ENCODE measurements at regions not wholly inside any gene's neighbourhood (a gene's known extent, or its start where the extent isn't known, plus 50 kb on each side); places are given as distances from the start of the nearest gene placed in this dataset.

- WGBS (ENCODE audit: extremely low coverage, insufficient read length, low lambda C conversion rate): no CpG with 5 or more reads among the region's 2 CpGs
- no peak overlapping the region for H2AFZ ChIP-seq (ENCODE audit: low read length)
- H3K36me3 Mint-ChIP-seq (ENCODE audit: insufficient read depth in 1 of 3, low read depth in 3 of 3): peaks cover 15 to 23% (median 19%) of the 10 kb centered on the region in 3 experiments
Observed at GRCh38 chrX:128805236-128805635, 718.1 kb downstream of the SMARCA1 start.

More at GRCh38 chrX:128805236-128805635, 718.1 kb downstream of the SMARCA1 start:
- H3K27ac Mint-ChIP-seq: no peak overlapping the region
- H3K27me3 Mint-ChIP-seq (ENCODE audit: low read depth): no peaks in the 10 kb centered on the region
- Histone ChIP-seq H3K27ac (ENCODE audit: insufficient read length, low read depth, low read length) (no peak overlapping the region), H4K5ac (ENCODE audit: insufficient read length, low read depth, low read length) (no peak overlapping the region), H4K8ac (replicated peaks; ENCODE audit: insufficient read length, low read depth, low read length) (no peak overlapping the region), H2BK12ac (ENCODE audit: insufficient read length, low read depth, low read length) (no peak overlapping the region), H3K4ac (ENCODE audit: low read depth, low read length) (no peak overlapping the region), H2AK5ac (ENCODE audit: insufficient read length, low read length) (no peak overlapping the region), H4K91ac (ENCODE audit: insufficient read length, low read depth, low read length) (no peak overlapping the region), H2BK5ac (ENCODE audit: insufficient read length, low read length) (no peak overlapping the region), H3K23me2 (ENCODE audit: insufficient read length, low read depth, low read length, poor library complexity, severe bottlenecking) (no peaks in the 10 kb centered on the region), H3K4me2 (ENCODE audit: insufficient read depth, insufficient read length, low read length) (no peak overlapping the region), H3K9me3 (ENCODE audit: control insufficient read depth, low read depth, low read length) (peaks cover 14% of the 10 kb centered on the region), H3T11ph (ENCODE audit: low read length) (no peak overlapping the region), H3K9ac (ENCODE audit: extremely low read depth, insufficient read length, low read length) (no peak overlapping the region), H3K14ac (ENCODE audit: insufficient read depth, low read length) (no peak overlapping the region), H4K20me1 (ENCODE audit: control insufficient read depth, insufficient read depth, insufficient read length) (no peaks in the 10 kb centered on the region), H3K23ac (ENCODE audit: insufficient read length, low read depth, low read length) (no peak overlapping the region), H3K27me3 (ENCODE audit: insufficient read depth, low read length) (no peaks in the 10 kb centered on the region), H3K79me1 (ENCODE audit: insufficient read depth, low read depth, low read length, poor library complexity, severe bottlenecking) (no peaks in the 10 kb centered on the region), H2BK15ac (ENCODE audit: low read depth, low read length) (no peak overlapping the region), H2BK20ac (ENCODE audit: low read depth, low read length, poor library complexity, severe bottlenecking) (no peak overlapping the region), H3K18ac (ENCODE audit: insufficient read length, low read depth, low read length) (no peak overlapping the region), H2BK120ac (ENCODE audit: low read depth, low read length, poor library complexity, severe bottlenecking) (no peak overlapping the region), H3K4me1 (ENCODE audit: insufficient read depth, low read length) (no peaks in the 10 kb centered on the region), H3K56ac (ENCODE audit: insufficient read length, low read depth, low read length) (no peak overlapping the region), H3K79me2 (ENCODE audit: insufficient read depth, low read length) (no peaks in the 10 kb centered on the region)
- H3K4me3 Mint-ChIP-seq: no peak overlapping the region
- TF ChIP-seq CTCF (conservative IDR thresholded peaks at IDR 0.05): no peak
- peaks cover 0 to 3% of the 10 kb centered on the region in 2 experiments; a peak in 2 of 4 replicates for H3K4me1 Mint-ChIP-seq
- no peak for DNase-seq
- H3K9me3 Mint-ChIP-seq: peaks cover 45 to 58% of the 10 kb centered on the region in 2 experiments

All from H9 (cell line).